Activated T-cell treated with anti-CD3 and anti-CD28 coated beads, Interleukin-2, amount 50 U/mL, for 4 hours (primary cell): ENCODE measurements at regions not wholly inside any gene's neighbourhood (a gene's known extent, or its start where the extent isn't known, plus 50 kb on each side); places are given as distances from the start of the nearest gene placed in this dataset.
"Not testable (repeated sequence)": the region's sequence is repeated elsewhere in the genome, so short reads cannot be mapped to it uniquely, and the experiment has no call there.

ENCODE experiments used
- ATAC-seq, 2 donors: fragments of 200-7000 bp; cut with Tn5 transposase; one replicate each; pipeline ENCODE4 v1.10.0; 2021
- DNase-seq: peaks from one replicate; pipeline ENCODE4 v3.0.0-alpha.2; 2020
- H3K27me3 Mint-ChIP-seq: one replicate; pipeline ENCODE4 v1.8.0; 2021; ENCODE audit warnings: low read depth, mixed read lengths
- H3K36me3 Mint-ChIP-seq: one replicate; pipeline ENCODE4 v1.8.0; 2022; ENCODE audit warnings: mixed read lengths; ENCODE audit not compliant: insufficient read depth
- H3K4me1 Mint-ChIP-seq: one replicate; pipeline ENCODE4 v1.8.0; 2021; ENCODE audit warnings: low read depth, mixed read lengths
- H3K4me3 Mint-ChIP-seq: one replicate; pipeline ENCODE4 v1.8.0; 2021; ENCODE audit warnings: mild to moderate bottlenecking, moderate library complexity, mixed read lengths
- H3K9me3 Mint-ChIP-seq: one replicate; pipeline ENCODE4 v1.8.0; 2021; ENCODE audit warnings: mixed read lengths

- Mint-ChIP-seq H3K4me1 (no peaks in the 10 kb centered on the region), H3K27me3 (no peaks in the 10 kb centered on the region), H3K36me3 (no peaks in the 10 kb centered on the region), H3K9me3 (peaks cover 4% of the 10 kb centered on the region), H3K4me3 (no peak overlapping the region)
- ATAC-seq: no peak
- DNase-seq: no peak
Measured at GRCh38 chr12:73833746-73834145, 703.9 kb upstream of the ATXN7L3B start.

GRCh38 chr12:73841963-73842362 is 695.7 kb upstream of the ATXN7L3B start:
- H3K4me1 Mint-ChIP-seq: no peaks in the 10 kb centered on the region
- ATAC-seq (no peak), DNase-seq (no peak)
- peaks cover 4% of the 10 kb centered on the region for H3K9me3 Mint-ChIP-seq
- H3K27me3 Mint-ChIP-seq: no peaks in the 10 kb centered on the region
- H3K4me3 Mint-ChIP-seq: no peak overlapping the region
- H3K36me3 Mint-ChIP-seq: no peaks in the 10 kb centered on the region

GRCh38 chr12:73863546-73863945 is 674.1 kb upstream of the ATXN7L3B start:
- no peak for ATAC-seq
- Mint-ChIP-seq H3K27me3 (no peaks in the 10 kb centered on the region), H3K9me3 (no peaks in the 10 kb centered on the region), H3K4me1 (no peaks in the 10 kb centered on the region), H3K36me3 (no peaks in the 10 kb centered on the region), H3K4me3 (no peak overlapping the region)
- no peak for DNase-seq

GRCh38 chr12:73867147-73867546 is 670.5 kb upstream of the ATXN7L3B start:
- ATAC-seq (no peak), DNase-seq (no peak)
- H3K4me3 Mint-ChIP-seq: no peak overlapping the region
- H3K4me1 Mint-ChIP-seq: no peaks in the 10 kb centered on the region
- H3K27me3 Mint-ChIP-seq: no peaks in the 10 kb centered on the region
- H3K36me3 Mint-ChIP-seq: no peaks in the 10 kb centered on the region
- no peaks in the 10 kb centered on the region for H3K9me3 Mint-ChIP-seq

DNA sequence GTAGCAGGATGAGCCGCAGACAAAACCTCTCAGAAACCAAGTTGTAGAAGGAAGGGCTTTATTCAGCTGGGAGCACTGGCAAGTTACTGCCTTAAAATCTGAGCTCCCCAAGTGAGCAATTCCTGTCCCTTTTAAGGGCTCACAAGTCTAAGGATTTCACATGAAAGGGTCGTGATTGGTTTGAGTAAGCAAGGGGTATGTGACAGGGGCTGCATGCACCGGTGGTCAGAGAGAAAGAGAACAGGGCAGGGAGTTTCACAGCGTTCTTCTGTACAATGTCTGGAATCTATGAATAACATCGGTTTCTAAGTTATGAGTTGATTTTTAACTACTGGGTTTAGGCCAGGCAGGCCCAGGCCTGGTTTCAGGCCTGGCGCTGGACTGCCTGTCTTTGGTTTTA is 660.3 kb upstream of the ATXN7L3B start:
- not testable (repeated sequence) for H3K4me3 Mint-ChIP-seq, H3K27me3 Mint-ChIP-seq, ATAC-seq, DNase-seq, H3K9me3 Mint-ChIP-seq, H3K36me3 Mint-ChIP-seq, H3K4me1 Mint-ChIP-seq

GRCh38 chr12:73892201-73892600 is 645.4 kb upstream of the ATXN7L3B start:
- Mint-ChIP-seq H3K27me3 (no peaks in the 10 kb centered on the region), H3K4me1 (no peaks in the 10 kb centered on the region), H3K36me3 (no peaks in the 10 kb centered on the region), H3K9me3 (no peaks in the 10 kb centered on the region), H3K4me3 (no peak overlapping the region)
- DNase-seq (no peak), ATAC-seq (no peak)

GRCh38 chr12:73898645-73899044 is 639.0 kb upstream of the ATXN7L3B start:
- Mint-ChIP-seq H3K9me3 (no peaks in the 10 kb centered on the region), H3K27me3 (no peaks in the 10 kb centered on the region), H3K4me1 (no peaks in the 10 kb centered on the region), H3K36me3 (no peaks in the 10 kb centered on the region), H3K4me3 (no peak overlapping the region)
- ATAC-seq (no peak), DNase-seq (no peak)

GRCh38 chr12:73902260-73902659 is 635.4 kb upstream of the ATXN7L3B start:
- no peaks in the 10 kb centered on the region for H3K9me3 Mint-ChIP-seq
- no peaks in the 10 kb centered on the region for H3K36me3 Mint-ChIP-seq
- H3K27me3 Mint-ChIP-seq: no peaks in the 10 kb centered on the region
- H3K4me3 Mint-ChIP-seq: no peak overlapping the region
- no peak for DNase-seq
- no peaks in the 10 kb centered on the region for H3K4me1 Mint-ChIP-seq
- ATAC-seq: no peak

GRCh38 chr12:73906757-73907156 is 630.9 kb upstream of the ATXN7L3B start:
- Mint-ChIP-seq H3K4me3 (no peak overlapping the region), H3K4me1 (no peaks in the 10 kb centered on the region), H3K36me3 (no peaks in the 10 kb centered on the region), H3K27me3 (no peaks in the 10 kb centered on the region), H3K9me3 (peaks cover 4% of the 10 kb centered on the region)
- ATAC-seq: no peak
- no peak for DNase-seq

GRCh38 chr12:73935817-73936216 is 601.8 kb upstream of the ATXN7L3B start:
- Mint-ChIP-seq H3K36me3 (no peaks in the 10 kb centered on the region), H3K4me1 (no peaks in the 10 kb centered on the region), H3K4me3 (no peak overlapping the region), H3K27me3 (no peaks in the 10 kb centered on the region), H3K9me3 (no peaks in the 10 kb centered on the region)
- ATAC-seq (no peak), DNase-seq (no peak)

DNA sequence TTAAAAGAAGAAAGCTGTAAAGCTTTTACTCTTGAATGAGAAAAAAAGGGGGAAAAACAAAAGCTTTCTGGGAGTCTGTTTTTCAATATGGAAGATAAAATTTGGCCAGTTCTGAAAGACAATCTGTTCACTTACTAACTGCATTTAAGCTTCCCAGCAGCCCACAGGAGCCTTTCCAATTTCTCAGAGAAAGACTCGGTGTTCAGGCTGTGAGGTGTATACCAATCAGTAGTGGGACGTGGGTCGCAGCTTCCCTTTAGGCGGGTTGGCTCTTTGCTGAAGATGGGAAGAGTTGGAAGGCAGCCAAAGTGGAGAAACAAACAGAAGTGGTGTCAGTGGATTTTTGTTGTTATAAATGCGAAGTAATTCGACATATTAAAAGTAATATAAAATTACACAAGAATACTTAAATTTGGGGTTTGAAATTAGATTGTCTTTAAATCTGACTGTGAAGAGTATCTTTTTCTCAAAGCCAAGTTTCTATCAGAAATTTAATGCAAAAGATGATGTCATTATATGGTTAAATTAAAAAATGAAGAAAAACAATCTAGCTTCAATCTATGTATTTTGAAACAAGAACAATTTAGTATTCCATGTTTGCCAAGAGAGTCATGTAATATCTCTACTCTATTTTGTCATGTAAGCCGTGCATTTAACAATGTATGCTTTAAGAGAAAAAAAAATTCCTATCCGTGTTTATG is 590.2 kb upstream of the ATXN7L3B start:
- Mint-ChIP-seq H3K4me1 (no peaks in the 10 kb centered on the region), H3K4me3 (no peak overlapping the region), H3K27me3 (no peaks in the 10 kb centered on the region), H3K36me3 (no peaks in the 10 kb centered on the region), H3K9me3 (no peaks in the 10 kb centered on the region)
- DNase-seq (no peak), ATAC-seq (no peak)

DNA sequence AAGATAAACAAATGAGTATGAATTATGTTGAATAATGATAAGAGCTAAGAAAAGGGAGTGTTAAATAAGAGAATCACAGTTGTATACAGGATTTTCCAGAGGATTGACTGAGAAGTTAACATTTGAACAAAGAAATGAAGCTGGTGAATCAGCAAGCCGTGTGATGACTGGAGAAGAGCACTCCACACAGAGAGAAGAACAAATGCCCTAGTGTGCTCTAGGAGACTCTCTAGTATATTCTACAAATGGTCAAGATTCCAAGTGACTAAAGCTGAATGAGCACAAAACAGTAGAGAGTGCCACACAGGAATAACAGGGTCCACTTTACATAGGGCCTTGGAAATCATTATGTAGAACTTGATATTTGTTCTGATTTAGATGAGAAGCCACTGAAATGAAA is 587.1 kb upstream of the ATXN7L3B start:
- Mint-ChIP-seq H3K4me3 (no peak overlapping the region), H3K9me3 (no peaks in the 10 kb centered on the region), H3K27me3 (no peaks in the 10 kb centered on the region), H3K4me1 (no peaks in the 10 kb centered on the region), H3K36me3 (no peaks in the 10 kb centered on the region)
- no peak for ATAC-seq
- no peak for DNase-seq

DNA sequence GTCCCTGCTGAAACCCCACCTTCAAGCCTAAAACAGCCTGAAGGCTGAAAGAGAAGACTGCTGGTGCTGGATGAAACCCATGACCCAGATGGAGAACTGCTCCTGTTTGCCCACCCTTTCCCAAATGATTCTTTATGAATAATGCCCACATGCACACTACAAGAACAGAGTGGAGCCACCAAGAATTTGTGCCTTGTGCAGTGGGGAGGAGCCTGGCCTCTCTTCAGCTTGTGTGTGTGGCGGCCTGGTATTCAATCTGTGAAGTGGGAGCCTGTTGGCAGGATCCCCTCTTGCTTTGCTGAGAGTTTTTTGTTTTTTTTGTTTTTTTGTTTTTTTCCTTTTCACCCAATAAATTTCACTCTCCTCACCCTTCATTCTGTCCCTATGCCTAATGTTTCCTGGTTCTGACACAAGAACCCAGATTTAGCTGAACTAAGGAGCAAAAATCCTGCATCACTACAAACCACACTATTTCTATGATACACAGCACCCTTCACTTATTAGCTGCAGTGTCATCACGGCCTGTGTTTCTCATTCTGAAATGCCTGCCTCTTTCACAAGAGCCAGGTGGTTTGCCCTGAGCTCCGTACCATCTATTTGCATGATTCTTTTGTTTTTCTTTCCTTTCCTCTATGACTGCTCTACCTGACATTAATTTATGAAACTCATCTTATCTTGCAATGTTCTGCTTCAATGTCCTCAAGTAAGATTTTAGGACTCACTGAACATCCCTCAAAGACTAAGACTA is 585.5 kb upstream of the ATXN7L3B start:
- H3K4me1 Mint-ChIP-seq: no peaks in the 10 kb centered on the region
- H3K27me3 Mint-ChIP-seq: no peaks in the 10 kb centered on the region
- ATAC-seq: no peak
- DNase-seq: no peak
- no peaks in the 10 kb centered on the region for H3K36me3 Mint-ChIP-seq
- no peaks in the 10 kb centered on the region for H3K9me3 Mint-ChIP-seq
- H3K4me3 Mint-ChIP-seq: no peak overlapping the region

DNA sequence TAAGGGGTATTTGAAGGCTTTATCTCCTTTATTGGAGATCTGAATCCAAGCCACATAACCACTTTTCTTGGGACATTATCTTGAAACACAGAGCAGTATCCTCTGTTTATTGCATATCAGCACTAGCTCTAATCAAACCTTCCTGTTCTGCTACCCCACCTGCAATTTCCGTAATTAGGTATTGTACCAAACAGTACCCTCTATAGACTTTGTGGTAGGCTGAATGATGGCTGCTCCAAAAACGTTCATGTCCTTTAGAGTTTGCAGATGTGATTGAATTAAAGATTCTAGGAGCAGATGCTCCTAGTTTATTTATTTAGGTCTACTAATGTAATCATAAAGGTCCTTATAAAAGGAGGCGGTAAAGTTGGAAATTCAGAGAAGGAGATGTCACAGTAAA is 573.0 kb upstream of the ATXN7L3B start:
- Mint-ChIP-seq H3K4me3 (no peak overlapping the region), H3K9me3 (peaks cover 3% of the 10 kb centered on the region), H3K27me3 (no peaks in the 10 kb centered on the region), H3K36me3 (no peaks in the 10 kb centered on the region), H3K4me1 (no peaks in the 10 kb centered on the region)
- ATAC-seq (no peak), DNase-seq (no peak)

- no peaks in the 10 kb centered on the region for H3K4me1 Mint-ChIP-seq
- H3K9me3 Mint-ChIP-seq: peaks cover 10% of the 10 kb centered on the region
- H3K36me3 Mint-ChIP-seq: no peaks in the 10 kb centered on the region
- DNase-seq (no peak), ATAC-seq (no peak)
- no peaks in the 10 kb centered on the region for H3K27me3 Mint-ChIP-seq
- H3K4me3 Mint-ChIP-seq: no peak overlapping the region
Measured at GRCh38 chr12:73973486-73973885, 564.1 kb upstream of the ATXN7L3B start.
